ENCODE measurements at regions not wholly inside any gene's neighbourhood (a gene's known extent, or its start where the extent isn't known, plus 50 kb on each side); places are given as distances from the start of the nearest gene placed in this dataset.
"Not testable (repeated sequence)": the region's sequence is repeated elsewhere in the genome, so short reads cannot be mapped to it uniquely, and the experiment has no call there.

DNA sequence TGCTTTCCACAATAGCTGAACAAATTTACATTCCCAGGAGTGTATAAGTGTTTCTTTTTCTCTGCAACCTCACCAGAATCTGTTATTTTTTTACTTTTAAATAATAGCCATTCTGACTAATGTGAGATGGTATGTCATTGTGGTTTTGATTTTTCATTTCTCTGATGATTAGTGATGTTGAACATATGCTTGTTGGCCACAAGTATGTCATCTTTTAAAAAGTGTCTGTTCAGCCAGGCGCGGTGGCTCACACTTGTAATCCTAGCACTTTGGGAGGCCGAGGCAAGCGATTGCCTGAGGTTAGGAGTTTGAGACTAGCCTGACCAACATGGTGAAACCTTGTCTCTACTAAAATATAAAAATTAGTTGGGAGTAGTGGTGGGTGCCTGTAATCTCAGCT is 619.3 kb downstream of the SI start:
- no peak for DNase-seq

DNA sequence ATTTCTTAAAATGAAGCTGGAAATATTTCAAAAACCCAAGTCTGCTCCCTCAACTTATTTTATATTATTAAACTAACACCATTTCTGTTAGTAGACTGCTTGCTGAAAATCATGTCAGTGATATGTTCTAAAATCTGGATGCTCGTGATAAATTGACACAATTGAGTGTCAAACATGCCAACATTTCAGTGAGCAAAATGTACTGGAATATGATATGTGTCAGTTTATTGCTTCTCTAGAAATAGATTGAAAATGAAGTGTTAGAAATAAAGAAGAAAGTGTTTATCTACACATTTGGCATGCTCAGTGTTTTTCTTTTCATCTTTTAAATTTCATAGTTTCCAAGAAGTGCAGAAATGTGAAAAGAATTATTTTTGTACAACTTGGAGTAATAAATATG is 624.6 kb downstream of the SI start:
- no peak for DNase-seq

DNA sequence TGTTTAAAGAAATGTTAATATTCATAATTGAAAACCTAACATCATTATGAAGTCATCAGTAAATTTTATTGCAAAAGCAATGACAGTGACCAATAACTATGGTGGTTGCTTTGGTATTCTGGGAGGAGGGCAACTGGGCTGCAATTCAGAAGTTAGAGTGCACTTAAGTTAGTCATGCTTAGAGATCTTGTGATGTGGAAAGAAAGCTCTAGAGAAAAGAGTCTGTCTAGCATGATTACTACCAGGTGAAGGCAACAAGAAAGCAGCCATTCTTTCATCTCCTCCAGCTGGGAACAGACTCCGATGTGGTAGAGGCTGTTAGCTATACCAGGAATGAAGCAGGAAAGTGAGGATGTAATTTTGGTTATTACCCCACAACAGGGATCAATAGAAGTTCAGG is 625.6 kb downstream of the SI start:
- no peak for DNase-seq

DNA sequence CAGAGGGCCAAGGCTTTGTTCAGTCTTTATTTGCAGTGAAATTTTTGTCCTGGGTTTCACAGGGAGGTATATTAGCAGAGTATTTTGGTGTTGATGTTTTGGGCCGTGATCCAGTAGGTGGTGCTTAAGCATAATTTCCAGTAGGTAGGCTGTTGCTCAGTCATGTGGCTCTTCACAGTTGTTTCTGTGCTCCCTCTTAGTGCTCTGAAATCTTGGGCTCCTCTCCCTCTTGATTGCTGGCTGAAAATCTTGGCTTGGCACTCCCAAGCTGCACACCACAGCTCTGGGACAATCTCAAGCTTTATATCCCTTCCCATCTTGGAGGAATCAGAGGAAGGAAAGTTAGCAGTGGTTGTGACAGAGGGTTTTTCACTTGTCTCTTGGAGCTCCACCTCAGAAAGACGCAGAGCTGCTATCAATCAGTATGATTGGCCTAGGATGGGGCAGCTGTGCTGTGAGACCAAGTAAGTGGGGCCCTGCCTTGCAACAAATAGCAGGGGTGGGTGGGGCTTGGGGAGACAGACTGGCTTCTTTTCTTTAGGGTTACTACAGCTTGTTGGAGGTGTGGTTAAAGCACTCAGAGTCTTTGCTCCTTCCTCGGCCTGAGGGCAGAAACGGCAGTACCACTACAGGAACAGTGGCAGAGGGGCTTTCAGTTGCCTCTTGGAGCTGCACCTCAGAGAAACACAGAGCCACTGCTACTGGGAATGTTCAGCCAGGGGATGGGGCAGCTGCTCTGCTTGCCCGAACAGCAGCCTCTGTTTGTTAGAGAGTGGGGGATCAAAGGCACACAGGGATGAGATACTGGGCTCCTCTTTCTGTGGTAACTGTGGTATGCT is 627.0 kb downstream of the SI start:
- no peak for DNase-seq

DNA sequence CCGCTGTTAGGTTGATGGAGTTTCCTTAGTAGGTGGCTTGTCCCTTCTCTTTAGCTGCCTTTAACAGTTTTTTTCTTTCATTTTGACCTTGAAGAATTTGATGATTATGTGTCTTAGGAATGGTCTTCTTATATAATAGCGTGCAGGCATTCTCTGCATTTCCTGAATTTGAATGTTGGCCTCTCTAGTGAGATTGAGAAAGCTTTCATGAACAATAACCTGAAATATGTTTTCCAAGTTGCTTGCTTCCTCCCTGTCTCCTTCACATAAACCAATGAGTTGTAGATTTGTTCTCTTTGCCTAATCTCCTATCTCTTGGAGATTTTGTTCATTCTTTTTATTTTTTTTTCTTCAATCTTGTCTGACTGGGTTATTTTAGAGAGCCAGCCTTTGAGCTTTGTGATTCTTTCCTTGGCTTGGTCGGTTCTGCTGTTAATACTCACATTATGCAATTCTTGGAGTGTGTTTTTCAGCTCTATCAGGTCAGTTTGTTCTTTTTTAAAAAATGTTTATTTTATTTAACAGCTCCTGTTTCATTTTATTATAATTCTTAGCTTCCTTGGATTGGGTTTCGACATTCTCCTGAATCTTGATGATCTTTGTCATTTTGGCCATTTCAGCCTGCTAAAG is 627.9 kb downstream of the SI start:
- DNase-seq, result no peak

DNA sequence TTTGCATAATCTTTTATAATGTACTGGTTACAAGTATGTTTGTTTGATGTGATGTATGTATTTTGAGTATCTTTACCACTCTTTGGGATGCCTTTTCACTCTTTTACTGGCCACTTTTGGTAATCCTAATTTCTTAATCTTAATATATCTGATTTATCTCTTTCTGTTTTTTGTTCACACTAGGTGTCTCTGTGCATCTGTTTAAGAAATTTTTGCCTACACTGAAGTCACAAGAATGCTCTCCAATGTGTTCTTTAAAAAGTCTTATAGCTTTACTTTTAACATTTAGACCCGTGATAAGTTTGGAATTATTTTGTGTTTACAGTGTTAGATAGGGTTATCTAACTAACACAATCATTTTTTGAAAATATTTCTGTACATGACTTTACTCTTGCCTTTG is 659.1 kb downstream of the SI start:
- DNase-seq, result no peak

DNA sequence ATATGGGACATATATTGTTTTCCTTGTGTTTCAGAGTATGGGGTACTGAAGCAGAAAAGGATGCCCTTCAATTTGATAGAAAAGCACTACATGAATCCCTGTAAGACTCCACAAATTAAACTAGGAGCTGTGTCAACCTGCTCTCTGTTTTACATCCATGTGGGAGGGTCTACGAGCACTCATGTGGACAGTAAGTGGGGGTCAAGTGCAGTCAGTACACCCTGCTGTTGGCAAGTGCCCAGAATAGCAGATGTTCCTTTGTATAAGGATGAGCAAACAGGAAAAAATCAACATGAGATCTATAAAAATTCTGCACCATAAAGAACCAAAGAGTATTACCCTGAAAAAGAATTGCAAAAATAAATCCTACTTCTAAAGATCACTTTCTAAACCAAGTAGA is 659.9 kb downstream of the SI start:
- DNase-seq, result no peak

DNA sequence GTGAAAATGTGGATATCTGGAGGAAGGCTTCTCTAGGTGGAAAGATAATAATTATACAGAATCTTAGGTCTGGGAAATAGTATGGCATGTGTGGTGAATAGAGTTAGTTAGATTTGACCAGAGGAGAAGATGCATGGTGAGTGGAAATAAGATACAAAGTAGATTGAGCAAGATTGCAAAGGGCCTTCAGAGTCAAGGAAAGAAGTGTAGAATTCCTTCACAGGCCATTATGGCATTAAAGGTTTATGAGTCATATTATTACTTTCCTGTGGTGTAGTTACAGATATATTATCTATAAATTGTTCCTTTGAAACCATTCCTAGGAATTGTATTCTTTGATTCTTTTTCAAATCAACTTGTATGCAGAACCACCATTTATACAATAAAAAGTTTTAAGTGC is 660.3 kb downstream of the SI start:
- no peak for DNase-seq

DNA sequence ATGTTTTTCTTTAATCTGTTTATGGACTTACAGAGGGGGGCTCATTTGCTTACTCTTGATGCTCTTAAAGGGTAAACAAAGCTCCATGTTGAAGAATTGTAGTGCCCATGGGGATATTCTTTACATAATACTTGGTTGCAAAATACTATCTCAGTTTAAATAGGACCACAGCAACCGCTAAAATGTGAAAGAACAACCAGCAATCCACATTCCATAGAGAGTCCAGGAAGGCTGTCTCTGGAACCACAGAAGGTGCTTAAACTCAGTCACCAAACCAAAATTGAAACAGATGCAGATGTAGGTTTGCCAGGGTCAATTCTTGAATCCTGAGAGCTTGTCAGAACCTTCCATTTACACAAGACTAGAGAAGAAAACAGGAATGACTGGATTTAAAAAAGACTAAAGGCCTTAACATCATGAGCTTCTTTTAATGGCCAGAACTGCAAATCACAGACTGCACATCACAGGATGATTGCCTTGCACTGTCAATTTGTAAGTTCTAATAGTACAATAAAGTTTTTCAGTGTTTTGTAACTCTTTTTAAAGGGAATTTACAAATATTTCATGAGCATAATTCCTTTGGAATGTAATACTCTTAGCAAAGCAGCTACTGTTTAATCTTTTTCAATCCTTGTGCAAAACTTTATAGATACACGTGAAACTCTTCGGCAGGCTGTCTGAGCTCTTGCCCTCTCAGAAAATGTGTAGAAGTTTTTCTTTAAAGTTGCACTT is 661.6 kb downstream of the SI start:
- DNase-seq, result no peak

DNA sequence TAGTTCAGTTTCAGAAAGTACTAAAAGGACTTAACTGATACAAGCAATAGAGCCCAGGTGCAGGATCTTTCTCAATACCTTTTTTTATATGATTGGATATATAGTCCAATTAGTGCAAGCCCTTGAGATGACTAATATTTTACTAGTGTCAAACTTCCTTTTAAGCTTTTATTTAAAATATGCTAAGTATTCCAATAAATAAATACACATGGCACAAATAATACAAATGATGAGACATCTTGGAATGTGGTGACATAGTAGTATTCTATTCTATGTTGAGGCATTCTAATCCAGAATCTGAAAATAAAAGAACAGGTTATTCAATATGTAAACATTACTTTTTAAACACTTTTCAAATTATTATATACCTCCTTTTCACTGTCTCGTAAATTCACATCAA is 670.0 kb downstream of the SI start:
- no peak for DNase-seq

DNA sequence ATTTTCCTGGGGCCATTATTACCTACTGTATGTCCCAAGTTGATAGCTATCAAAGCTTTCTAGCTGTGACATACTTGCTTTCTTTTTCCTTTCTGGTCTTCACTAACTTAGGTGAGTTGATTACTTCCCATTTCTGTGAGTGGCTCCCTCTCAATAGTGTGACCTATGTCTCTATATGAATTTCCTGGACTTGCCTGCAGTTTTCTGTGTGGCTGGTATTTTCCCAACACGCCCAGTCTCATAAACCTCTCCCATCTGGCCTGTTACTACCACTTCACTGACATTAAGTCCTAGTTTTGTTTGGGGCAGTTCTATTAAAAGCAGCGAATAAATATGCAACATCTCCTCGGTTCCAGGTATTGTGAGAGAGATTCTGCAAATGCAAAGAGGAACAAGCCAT is 671.2 kb downstream of the SI start:
- no peak for DNase-seq

DNA sequence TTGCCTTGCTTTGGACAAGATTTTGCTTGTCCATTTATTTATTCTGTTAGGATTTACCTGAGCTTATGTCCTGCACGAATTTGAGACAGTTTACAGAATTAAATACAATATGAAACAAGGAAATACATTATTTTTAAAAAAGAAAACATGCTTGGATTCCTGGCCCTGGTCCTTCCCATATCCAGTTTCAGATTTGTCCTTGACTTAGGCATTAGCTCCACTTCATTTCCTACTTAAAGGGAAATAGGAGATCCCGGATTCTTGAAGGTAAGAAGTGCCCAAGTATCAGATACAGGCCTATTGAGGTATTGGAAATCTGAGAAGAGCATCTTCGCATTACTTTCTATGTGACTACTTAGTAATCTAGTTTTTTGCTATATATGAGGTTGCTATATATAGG is 672.0 kb downstream of the SI start:
- DNase-seq, result no peak

DNA sequence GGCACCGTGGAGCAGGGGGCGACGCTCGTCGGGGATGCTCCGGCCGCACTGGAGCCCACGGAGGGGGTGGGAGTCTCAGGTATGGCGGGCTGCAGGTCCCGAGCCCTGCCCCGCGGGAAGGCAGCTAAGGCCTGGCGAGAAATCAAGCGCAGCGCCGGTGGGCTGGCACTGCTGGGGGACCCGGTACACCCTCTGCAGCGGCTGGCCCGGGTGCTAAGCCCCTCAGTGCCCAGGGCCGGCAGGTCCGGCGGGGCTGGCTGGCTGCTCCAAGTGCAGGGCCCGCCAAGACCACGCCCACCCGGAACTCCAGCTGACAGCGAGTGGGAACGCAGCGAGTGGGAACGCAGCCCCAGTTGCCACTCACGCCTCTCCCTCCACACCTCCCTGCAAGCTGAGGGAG is 676.4 kb downstream of the SI start:
- DNase-seq, result no peak

DNA sequence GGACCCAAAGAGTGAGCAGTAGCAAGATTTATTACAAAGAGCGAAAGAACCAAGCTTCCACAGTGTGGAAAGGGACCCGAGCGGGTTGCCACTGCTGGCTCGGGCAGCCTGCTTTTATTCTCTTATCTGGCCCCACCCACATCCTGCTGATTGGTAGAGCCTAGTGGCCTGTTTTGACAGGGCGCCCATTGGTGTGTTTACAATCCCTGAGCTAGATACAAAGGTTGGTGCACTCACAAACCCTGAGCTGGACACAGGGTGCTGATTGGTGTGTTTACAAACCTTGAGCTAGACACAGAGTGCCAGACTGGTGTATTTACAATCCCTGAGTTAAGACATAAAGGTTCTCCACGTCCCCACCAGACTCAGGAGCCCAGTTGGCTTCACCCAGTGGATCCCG is 676.9 kb downstream of the SI start:
- not testable (repeated sequence) for DNase-seq

DNA sequence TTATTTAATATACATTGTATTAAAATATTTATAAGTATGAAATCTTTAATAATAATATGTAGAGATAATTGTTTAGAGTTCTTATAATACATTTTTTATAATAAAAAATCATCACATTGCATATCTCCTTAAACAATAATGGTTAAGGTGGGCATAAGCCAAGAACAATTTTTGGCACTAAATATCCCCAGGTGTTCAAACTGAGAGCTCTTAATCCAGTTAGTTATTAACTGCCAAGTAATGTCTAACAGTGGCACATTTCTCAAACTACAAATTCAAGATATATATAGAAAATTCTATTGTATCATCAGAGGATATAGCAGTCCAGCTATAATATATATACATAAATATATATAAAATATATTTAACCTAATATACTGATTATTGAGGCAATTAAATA is 680.8 kb downstream of the SI start:
- DNase-seq, result no peak

DNA sequence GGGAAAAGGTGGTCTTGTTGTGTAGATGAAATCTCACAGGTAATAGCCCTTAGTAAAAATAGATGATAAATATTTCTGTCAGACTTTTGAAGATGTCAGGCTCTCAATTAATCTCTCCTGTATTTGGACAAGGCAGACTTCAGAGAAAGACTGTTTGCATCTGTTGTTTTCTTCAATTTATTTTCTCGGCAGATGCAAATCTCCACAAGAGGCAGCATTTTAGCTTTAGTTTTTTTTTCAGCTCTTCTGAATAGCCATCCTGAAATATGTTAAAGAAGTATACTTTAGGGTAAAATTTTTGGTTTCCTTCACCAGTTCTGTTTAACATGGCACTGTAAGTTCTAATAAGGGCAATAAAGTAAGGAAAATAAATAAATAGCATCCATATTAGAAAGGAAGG is 685.1 kb downstream of the SI start:
- no peak for DNase-seq

DNA sequence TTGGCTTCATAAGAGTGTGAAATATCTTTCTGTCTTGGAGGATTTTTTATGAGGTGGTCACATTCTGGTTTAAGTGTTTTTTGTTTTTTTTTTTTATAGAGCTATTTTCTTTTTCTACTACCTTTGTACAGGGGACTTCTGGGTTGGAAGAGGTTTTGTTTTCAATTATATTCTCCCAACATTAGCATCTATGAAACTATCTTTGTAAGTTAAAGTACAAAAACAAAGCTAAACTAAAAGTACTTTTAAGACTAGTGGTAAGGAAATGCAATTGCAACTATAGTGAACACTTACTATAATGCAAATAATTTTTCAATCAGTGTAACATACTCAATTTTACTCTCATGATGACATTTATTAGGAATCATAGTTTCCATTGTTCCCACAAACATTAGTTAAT is 688.2 kb downstream of the SI start:
- no peak for DNase-seq

DNA sequence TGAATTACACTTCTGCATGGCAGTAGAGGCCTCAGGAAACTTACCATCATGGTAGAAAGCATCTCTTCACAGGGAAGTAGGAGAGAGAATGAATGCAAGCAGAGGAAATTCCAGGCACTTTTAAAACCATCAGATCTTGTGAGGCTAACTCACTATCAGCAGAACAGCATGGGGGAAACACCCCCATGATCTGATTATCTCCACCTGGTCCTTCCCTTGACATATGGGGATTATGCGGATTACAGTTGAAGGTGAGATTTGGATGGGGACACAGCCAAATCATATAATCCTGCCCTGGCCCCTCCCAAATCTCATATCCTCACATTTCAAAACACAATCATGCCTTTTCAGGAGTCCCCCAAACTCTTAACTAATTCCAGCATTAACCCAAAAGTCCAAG is 691.1 kb downstream of the SI start:
- DNase-seq, result no peak

DNA sequence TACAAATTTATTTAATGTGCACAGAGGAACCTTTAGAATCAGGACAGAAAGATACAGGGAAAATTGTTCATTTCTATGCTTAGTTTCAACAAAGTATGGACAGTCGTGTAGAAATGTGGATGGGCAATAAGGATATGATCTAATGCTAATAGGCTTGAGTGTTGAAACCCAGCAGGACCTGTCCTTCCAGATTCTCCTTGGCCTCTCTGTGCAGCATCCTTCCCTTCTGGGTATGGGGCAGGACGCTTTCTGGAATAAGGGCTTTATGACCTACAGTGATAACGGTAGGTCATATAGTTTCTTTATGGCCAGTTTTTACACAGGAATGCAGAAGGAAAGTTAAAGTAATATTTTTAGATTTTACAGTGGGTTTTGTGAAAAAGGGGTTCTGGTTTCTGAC is 698.1 kb downstream of the SI start:
- DNase-seq, result no peak

DNA sequence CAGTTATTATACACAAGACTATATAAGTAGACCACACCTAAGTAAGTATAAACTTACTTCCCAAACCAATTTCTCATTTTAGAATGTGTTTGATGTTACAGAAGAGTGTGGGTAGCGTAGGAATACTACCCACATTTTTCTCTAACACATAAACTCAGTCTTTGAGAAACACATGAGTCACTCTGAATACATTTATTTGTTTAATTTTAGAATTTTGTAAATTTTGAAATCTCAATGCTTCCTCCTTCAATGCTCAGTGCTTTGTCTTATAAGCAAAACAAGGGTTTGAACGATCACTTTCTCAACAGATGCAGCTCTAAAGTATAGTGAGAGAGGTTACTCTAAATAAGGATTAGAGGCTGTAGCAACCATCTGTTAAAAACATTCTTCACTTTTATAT is 700.8 kb downstream of the SI start:
- DNase-seq, result no peak

DNA sequence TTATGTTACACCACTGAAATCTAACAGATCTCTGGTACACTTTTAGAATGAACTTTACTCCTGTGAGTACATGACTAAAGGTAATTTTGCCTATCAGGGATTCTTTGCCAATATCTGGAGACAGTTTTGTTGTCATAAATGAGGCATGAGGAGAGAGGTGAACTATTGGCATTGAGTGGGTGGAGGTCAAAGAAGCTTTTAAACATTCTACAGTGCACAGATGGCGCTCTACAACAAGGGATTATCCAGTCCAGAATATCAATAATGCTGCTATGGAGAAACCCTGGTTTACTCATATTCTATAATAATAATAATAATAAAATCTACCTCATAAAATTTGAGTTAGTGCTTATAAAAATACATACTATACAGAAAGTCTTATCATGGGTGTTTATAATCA is 702.3 kb downstream of the SI start:
- DNase-seq, result no peak

DNA sequence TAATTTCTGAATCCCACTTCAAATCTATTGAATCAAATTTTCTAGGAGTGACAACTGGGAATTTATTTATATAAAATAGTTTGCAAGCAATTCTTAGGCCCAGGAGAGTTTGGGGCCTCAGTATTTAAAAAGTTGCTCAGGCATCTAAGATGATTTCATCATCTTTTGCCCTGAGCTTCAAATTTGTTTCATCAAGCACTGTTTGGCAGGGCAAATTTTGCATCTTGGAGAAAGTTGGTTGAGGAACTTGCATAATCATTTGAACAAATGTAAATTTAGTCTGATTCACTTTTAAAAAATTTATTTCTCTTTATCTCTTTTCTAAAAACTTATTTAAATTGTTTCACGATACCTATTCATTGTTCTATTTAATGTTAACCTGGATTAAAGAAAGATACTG is 702.8 kb downstream of the SI start:
- no peak for DNase-seq

DNA sequence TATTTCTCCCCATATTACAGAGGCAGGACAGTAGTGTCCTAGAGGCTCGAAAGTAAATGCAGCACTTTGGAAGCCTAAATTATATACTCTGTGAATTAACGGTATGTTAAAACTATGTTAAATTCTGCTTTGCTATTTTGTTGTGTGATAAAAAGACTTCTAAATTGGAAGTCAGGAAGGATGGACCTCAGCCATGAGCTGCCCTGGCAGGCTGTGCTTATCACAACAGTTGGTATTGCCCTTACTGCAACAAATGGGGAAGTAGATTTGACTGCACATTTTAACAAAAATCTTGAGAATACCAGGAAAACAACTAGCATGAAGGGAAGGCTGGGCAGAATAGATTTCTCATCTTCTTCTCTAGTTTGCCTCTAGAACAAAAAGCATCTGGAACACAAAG is 706.6 kb downstream of the SI start:
- DNase-seq, result no peak

DNA sequence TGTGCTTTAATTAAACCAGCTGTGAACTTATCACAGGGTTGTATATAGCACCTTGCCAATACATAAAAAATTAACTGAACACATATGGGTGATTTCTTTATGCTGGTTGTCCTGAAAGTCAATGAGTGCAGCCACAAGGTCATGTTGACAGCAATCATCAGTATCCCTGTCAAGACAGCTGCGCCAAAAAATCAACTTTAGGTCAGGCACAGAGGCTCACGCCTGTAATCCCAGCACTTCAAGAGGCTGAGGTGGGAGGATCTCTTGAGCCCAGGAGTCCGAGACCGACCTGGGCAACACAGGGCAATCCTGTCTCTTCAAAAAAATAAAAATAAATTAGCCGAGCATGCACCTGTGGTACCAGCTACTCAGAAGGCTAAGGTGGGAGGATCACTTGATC is 707.3 kb downstream of the SI start:
- DNase-seq, result no peak

Measured in right hindlimb (tissue), 1 donor.